HL-60 (cell line): ENCODE measurements at regions not wholly inside any gene's neighbourhood (a gene's known extent, or its start where the extent isn't known, plus 50 kb on each side); places are given as distances from the start of the nearest gene placed in this dataset.

Experiments used
- POLR2AphosphoS5 ChIP-seq: IDR thresholded peaks from 2 replicates; pipeline ENCODE4 v1.6.1; 2012; ENCODE audit warnings: low read depth
- TF ChIP-seq, protein P1 (sequence below): IDR thresholded peaks from one replicate; pipeline ENCODE4 v1.5.1; 2011; ENCODE audit warnings: low read length, control low read depth, inconsistent platforms; ENCODE audit not compliant: insufficient read depth
- TF ChIP-seq, protein P2 (sequence below): IDR thresholded peaks from 2 replicates; pipeline ENCODE4 v1.6.1; 2012; ENCODE audit warnings: low read depth; ENCODE audit not compliant: insufficient replicate concordance

DNA sequence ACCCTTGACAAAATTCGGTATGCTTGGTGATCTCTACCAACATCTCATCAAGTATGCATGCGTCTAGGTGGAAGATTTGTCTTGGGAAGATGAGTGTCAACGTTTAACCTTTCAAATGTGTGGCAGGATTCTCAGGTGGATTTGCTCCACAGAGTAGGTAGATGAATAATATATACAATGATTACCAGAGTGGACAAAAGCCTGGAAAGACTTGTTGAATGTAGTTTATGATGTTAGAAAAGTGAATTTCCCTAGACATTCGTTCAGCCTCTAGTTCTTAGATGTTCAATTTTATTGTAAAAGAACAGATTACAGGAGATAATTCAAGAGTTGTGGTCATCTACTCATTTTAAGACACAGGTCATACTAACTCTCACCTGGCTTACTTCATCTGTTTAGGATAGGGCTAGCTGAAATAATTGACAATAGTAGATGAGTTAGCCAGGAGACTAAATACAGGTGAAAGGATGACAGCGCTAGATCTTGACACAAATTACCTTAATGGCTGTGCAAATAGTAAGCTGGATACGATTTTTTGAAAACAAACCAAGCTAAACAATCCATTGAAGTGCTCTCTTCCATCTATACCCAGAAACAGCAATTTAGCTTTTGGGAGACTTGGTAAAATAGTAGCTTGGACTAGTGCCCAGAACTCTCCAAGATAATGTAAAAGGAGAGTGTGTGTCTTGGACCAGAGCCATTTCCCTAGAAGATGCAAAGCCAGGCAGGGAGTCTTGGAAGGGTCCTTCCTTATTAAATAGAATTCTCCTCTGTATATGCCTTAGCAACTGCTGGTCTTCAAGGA lies 168.0 kb downstream of the DACT1 start:
- TF ChIP-seq, protein P1, sequence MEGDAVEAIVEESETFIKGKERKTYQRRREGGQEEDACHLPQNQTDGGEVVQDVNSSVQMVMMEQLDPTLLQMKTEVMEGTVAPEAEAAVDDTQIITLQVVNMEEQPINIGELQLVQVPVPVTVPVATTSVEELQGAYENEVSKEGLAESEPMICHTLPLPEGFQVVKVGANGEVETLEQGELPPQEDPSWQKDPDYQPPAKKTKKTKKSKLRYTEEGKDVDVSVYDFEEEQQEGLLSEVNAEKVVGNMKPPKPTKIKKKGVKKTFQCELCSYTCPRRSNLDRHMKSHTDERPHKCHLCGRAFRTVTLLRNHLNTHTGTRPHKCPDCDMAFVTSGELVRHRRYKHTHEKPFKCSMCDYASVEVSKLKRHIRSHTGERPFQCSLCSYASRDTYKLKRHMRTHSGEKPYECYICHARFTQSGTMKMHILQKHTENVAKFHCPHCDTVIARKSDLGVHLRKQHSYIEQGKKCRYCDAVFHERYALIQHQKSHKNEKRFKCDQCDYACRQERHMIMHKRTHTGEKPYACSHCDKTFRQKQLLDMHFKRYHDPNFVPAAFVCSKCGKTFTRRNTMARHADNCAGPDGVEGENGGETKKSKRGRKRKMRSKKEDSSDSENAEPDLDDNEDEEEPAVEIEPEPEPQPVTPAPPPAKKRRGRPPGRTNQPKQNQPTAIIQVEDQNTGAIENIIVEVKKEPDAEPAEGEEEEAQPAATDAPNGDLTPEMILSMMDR = no peak
- TF ChIP-seq POLR2AphosphoS5 = no peak
- TF ChIP-seq, protein P2, sequence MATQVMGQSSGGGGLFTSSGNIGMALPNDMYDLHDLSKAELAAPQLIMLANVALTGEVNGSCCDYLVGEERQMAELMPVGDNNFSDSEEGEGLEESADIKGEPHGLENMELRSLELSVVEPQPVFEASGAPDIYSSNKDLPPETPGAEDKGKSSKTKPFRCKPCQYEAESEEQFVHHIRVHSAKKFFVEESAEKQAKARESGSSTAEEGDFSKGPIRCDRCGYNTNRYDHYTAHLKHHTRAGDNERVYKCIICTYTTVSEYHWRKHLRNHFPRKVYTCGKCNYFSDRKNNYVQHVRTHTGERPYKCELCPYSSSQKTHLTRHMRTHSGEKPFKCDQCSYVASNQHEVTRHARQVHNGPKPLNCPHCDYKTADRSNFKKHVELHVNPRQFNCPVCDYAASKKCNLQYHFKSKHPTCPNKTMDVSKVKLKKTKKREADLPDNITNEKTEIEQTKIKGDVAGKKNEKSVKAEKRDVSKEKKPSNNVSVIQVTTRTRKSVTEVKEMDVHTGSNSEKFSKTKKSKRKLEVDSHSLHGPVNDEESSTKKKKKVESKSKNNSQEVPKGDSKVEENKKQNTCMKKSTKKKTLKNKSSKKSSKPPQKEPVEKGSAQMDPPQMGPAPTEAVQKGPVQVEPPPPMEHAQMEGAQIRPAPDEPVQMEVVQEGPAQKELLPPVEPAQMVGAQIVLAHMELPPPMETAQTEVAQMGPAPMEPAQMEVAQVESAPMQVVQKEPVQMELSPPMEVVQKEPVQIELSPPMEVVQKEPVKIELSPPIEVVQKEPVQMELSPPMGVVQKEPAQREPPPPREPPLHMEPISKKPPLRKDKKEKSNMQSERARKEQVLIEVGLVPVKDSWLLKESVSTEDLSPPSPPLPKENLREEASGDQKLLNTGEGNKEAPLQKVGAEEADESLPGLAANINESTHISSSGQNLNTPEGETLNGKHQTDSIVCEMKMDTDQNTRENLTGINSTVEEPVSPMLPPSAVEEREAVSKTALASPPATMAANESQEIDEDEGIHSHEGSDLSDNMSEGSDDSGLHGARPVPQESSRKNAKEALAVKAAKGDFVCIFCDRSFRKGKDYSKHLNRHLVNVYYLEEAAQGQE = no peak
